ENCODE measurements at regions not wholly inside any gene's neighbourhood (a gene's known extent, or its start where the extent isn't known, plus 50 kb on each side); places are given as distances from the start of the nearest gene placed in this dataset.

GRCh38 chr13:21800837-21801616 is 130.2 kb downstream of the FGF9 start:
- TF ChIP-seq POLR2A (IDR thresholded peaks at IDR 0.05) (no peak), EP300 (IDR thresholded peaks at IDR 0.05) (no peak), POLR2AphosphoS5 (IDR thresholded peaks at IDR 0.05) (no peak), CTCF (IDR thresholded peaks at IDR 0.05) (no peak)
